ENCODE measurements at regions not wholly inside any gene's neighbourhood (a gene's known extent, or its start where the extent isn't known, plus 50 kb on each side); places are given as distances from the start of the nearest gene placed in this dataset.

DNA sequence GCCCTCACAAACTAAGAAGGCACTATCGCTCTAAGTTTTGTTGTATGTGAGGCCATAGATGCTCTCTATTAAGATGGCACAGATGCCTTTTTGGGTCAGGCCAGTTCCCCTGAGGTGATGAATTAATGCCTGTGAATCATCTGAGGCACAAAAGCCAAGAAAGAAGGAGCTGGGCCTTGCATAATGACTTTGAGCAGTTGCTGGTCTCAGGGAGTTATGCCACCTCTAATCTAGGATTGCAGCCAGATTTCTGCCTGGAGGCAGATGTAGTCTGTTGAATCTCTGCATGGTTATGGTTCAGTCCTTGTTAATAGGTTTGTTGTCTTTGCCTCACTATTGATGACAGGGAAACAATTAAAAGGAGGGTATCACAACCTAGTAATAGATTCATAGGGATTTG lies 168.1 kb upstream of the CHRM3 start:
- Histone ChIP-seq H3K27me3 (ENCODE audit: insufficient read depth, low read length) (no peaks in the 10 kb centered on the region), H3K79me2 (ENCODE audit: insufficient read depth, low read length) (no peaks in the 10 kb centered on the region), H3K9me3 (ENCODE audit: insufficient read depth, low read depth, low read length) (no peaks in the 10 kb centered on the region), H3K4me2 (ENCODE audit: low read length) (no peak overlapping the region), H3K4me3 (ENCODE audit: insufficient read depth, low read depth, low read length) (no peak overlapping the region), H2AFZ (ENCODE audit: low read depth, low read length) (no peak overlapping the region), H3K9ac (ENCODE audit: low read length) (no peak overlapping the region), H3K36me3 (ENCODE audit: insufficient read depth, low read length) (no peaks in the 10 kb centered on the region), H4K20me1 (ENCODE audit: insufficient read depth, low read length) (no peaks in the 10 kb centered on the region), H3K4me1 (ENCODE audit: insufficient read depth, low read length) (no peaks in the 10 kb centered on the region), H3K27ac (ENCODE audit: low read depth, low read length) (no peak overlapping the region)
- no peak overlapping the region for H3K4me3 Mint-ChIP-seq (ENCODE audit: unreplicated experiment)
- H3K9me3 Mint-ChIP-seq (ENCODE audit: unreplicated experiment), result peaks cover 12% of the 10 kb centered on the region
- no peaks in the 10 kb centered on the region for H3K4me1 Mint-ChIP-seq (ENCODE audit: low read depth, unreplicated experiment)
- no peak for FAIRE-seq
- TF ChIP-seq EZH2 (IDR thresholded peaks at IDR 0.05; ENCODE audit: insufficient read depth, low read length) (no peak), CTCF (IDR thresholded peaks at IDR 0.05; ENCODE audit: insufficient read depth, low read depth, low read length) (no peak)
- no peaks in the 10 kb centered on the region for H3K27me3 Mint-ChIP-seq (ENCODE audit: low read depth, unreplicated experiment)
- H3K36me3 Mint-ChIP-seq (ENCODE audit: low read depth, unreplicated experiment), result no peaks in the 10 kb centered on the region
- DNase-seq (ENCODE audit: low read depth), result no peak
- H3K27ac Mint-ChIP-seq (ENCODE audit: unreplicated experiment), result no peak overlapping the region

DNA sequence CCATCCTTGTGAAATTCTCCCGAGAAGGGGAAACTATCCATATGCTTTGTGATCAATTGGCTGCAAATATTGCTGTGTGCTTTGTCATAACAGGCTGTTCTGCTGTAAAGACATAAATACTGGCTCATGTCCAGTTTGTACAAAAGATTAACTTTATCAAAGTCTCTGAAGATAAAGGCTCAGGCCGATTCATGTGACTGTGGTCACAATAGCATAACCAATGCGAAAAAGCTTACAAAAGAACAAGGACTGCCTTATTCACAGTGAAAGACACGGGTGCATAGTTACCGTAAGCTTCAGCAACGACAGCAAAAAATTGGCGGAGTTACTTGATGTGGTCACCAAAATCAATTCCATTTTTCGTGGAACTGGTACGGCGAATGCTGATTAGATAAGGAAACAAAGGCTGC lies 173.6 kb upstream of the CHRM3 start:
- Mint-ChIP-seq H3K4me1 (ENCODE audit: low read depth, unreplicated experiment) (no peaks in the 10 kb centered on the region), H3K4me3 (ENCODE audit: unreplicated experiment) (no peak overlapping the region), H3K27me3 (ENCODE audit: low read depth, unreplicated experiment) (no peaks in the 10 kb centered on the region), H3K36me3 (ENCODE audit: low read depth, unreplicated experiment) (no peaks in the 10 kb centered on the region), H3K27ac (ENCODE audit: unreplicated experiment) (no peak overlapping the region), H3K9me3 (ENCODE audit: unreplicated experiment) (no peaks in the 10 kb centered on the region)
- Histone ChIP-seq H3K4me1 (ENCODE audit: insufficient read depth, low read length) (no peaks in the 10 kb centered on the region), H2AFZ (ENCODE audit: low read depth, low read length) (no peak overlapping the region), H3K4me3 (ENCODE audit: insufficient read depth, low read depth, low read length) (no peak overlapping the region), H3K27ac (ENCODE audit: low read depth, low read length) (no peak overlapping the region), H3K36me3 (ENCODE audit: insufficient read depth, low read length) (no peaks in the 10 kb centered on the region), H3K27me3 (ENCODE audit: insufficient read depth, low read length) (no peaks in the 10 kb centered on the region), H4K20me1 (ENCODE audit: insufficient read depth, low read length) (no peaks in the 10 kb centered on the region), H3K79me2 (ENCODE audit: insufficient read depth, low read length) (no peaks in the 10 kb centered on the region), H3K4me2 (ENCODE audit: low read length) (peak overlapping the region; percentile 30), H3K9me3 (ENCODE audit: insufficient read depth, low read depth, low read length) (no peaks in the 10 kb centered on the region), H3K9ac (ENCODE audit: low read length) (no peak overlapping the region)
- DNase-seq (ENCODE audit: low read depth) (peak; percentile 56), FAIRE-seq (no peak)
- TF ChIP-seq EZH2 (IDR thresholded peaks at IDR 0.05; ENCODE audit: insufficient read depth, low read length) (no peak), CTCF (IDR thresholded peaks at IDR 0.05; ENCODE audit: insufficient read depth, low read depth, low read length) (no peak)

- Mint-ChIP-seq H3K4me1 (ENCODE audit: low read depth, unreplicated experiment) (no peaks in the 10 kb centered on the region), H3K27me3 (ENCODE audit: low read depth, unreplicated experiment) (no peaks in the 10 kb centered on the region), H3K27ac (ENCODE audit: unreplicated experiment) (no peak overlapping the region), H3K36me3 (ENCODE audit: low read depth, unreplicated experiment) (no peaks in the 10 kb centered on the region), H3K4me3 (ENCODE audit: unreplicated experiment) (no peak overlapping the region), H3K9me3 (ENCODE audit: unreplicated experiment) (no peaks in the 10 kb centered on the region)
- no peak overlapping the region for H3K4me3 ChIP-seq (ENCODE audit: insufficient read depth, low read depth, low read length)
- no peaks in the 10 kb centered on the region for H3K27me3 ChIP-seq (ENCODE audit: insufficient read depth, low read length)
- H3K79me2 ChIP-seq (ENCODE audit: insufficient read depth, low read length), result no peaks in the 10 kb centered on the region
- TF ChIP-seq CTCF (IDR thresholded peaks at IDR 0.05; ENCODE audit: insufficient read depth, low read depth, low read length) (no peak), EZH2 (IDR thresholded peaks at IDR 0.05; ENCODE audit: insufficient read depth, low read length) (no peak)
- no peaks in the 10 kb centered on the region for H3K4me1 ChIP-seq (ENCODE audit: insufficient read depth, low read length)
- no peak overlapping the region for H3K9ac ChIP-seq (ENCODE audit: low read length)
- H3K9me3 ChIP-seq (ENCODE audit: insufficient read depth, low read depth, low read length), result no peaks in the 10 kb centered on the region
- H3K36me3 ChIP-seq (ENCODE audit: insufficient read depth, low read length), result no peaks in the 10 kb centered on the region
- H3K27ac ChIP-seq (ENCODE audit: low read depth, low read length), result no peak overlapping the region
- DNase-seq (ENCODE audit: low read depth), result no peak
- no peak overlapping the region for H3K4me2 ChIP-seq (ENCODE audit: low read length)
- FAIRE-seq, result no peak
- H4K20me1 ChIP-seq (ENCODE audit: insufficient read depth, low read length), result no peaks in the 10 kb centered on the region
- H2AFZ ChIP-seq (ENCODE audit: low read depth, low read length), result no peak overlapping the region
Measured at GRCh38 chr1:239209591-239209990, 176.8 kb upstream of the CHRM3 start.

Measured in astrocyte (in vitro differentiated cells and primary cell).